GM19467 (cell line): ENCODE measurements at regions not wholly inside any gene's neighbourhood (a gene's known extent, or its start where the extent isn't known, plus 50 kb on each side); places are given as distances from the start of the nearest gene placed in this dataset.
"Not testable (repeated sequence)": the region's sequence is repeated elsewhere in the genome, so short reads cannot be mapped to it uniquely, and the experiment has no call there.

Experiments
- ATAC-seq: cut with Tn5 transposase; IDR thresholded peaks from one replicate; pipeline ENCODE4 v1.9.1; 2021; ENCODE audit warnings: mild to moderate bottlenecking, moderate library complexity; ENCODE audit not compliant: unreplicated experiment

GRCh38 chr7:131688738-131689661 lies 132.6 kb upstream of the PODXL start:
- ATAC-seq = no peak

GRCh38 chr7:131687296-131687695 lies 130.9 kb upstream of the PODXL start:
- no peak for ATAC-seq

GRCh38 chr7:131686833-131687232 lies 130.4 kb upstream of the PODXL start:
- ATAC-seq = no peak

GRCh38 chr7:131683536-131684125 lies 127.2 kb upstream of the PODXL start:
- ATAC-seq = peak; percentile 91

- no peak for ATAC-seq
These were observed 125.5 kb upstream of the PODXL start for GRCh38 chr7:131681961-131682360.

- not testable (repeated sequence) for ATAC-seq
These were observed 122.6 kb upstream of the PODXL start for GRCh38 chr7:131679071-131679470.

GRCh38 chr7:131676850-131677249 lies 120.4 kb upstream of the PODXL start:
- ATAC-seq = not testable (repeated sequence)

GRCh38 chr7:131674131-131674530 lies 117.7 kb upstream of the PODXL start:
- no peak for ATAC-seq

- ATAC-seq = no peak
These were observed 117.1 kb upstream of the PODXL start for GRCh38 chr7:131673576-131673975.

- no peak for ATAC-seq
These were observed 114.0 kb upstream of the PODXL start for GRCh38 chr7:131670406-131670805.

- ATAC-seq = no peak
These were observed 111.3 kb upstream of the PODXL start for GRCh38 chr7:131667699-131668098.

- ATAC-seq = no peak
These were observed 108.6 kb upstream of the PODXL start for GRCh38 chr7:131665021-131665420.

GRCh38 chr7:131664570-131664969 lies 108.1 kb upstream of the PODXL start:
- no peak for ATAC-seq

GRCh38 chr7:131662301-131662873 lies 106.0 kb upstream of the PODXL start:
- not testable (repeated sequence) for ATAC-seq

- ATAC-seq = no peak
These were observed 101.5 kb upstream of the PODXL start for GRCh38 chr7:131657881-131658280.

- no peak for ATAC-seq
These were observed 100.7 kb upstream of the PODXL start for GRCh38 chr7:131656980-131657723.

- no peak for ATAC-seq
These were observed 99.4 kb upstream of the PODXL start for GRCh38 chr7:131655866-131656265.

- no peak for ATAC-seq
These were observed 99.0 kb upstream of the PODXL start for GRCh38 chr7:131655447-131655846.

GRCh38 chr7:131654668-131655326 lies 98.4 kb upstream of the PODXL start:
- ATAC-seq = peak; percentile 87

GRCh38 chr7:131654249-131654558 lies 97.8 kb upstream of the PODXL start:
- no peak for ATAC-seq
